GM19467 (cell line): ENCODE measurements at regions not wholly inside any gene's neighbourhood (a gene's known extent, or its start where the extent isn't known, plus 50 kb on each side); places are given as distances from the start of the nearest gene placed in this dataset.

ENCODE experiments used
- ATAC-seq: cut with Tn5 transposase; IDR thresholded peaks from one replicate; pipeline ENCODE4 v1.9.1; 2021; ENCODE audit warnings: mild to moderate bottlenecking, moderate library complexity; ENCODE audit not compliant: unreplicated experiment

DNA sequence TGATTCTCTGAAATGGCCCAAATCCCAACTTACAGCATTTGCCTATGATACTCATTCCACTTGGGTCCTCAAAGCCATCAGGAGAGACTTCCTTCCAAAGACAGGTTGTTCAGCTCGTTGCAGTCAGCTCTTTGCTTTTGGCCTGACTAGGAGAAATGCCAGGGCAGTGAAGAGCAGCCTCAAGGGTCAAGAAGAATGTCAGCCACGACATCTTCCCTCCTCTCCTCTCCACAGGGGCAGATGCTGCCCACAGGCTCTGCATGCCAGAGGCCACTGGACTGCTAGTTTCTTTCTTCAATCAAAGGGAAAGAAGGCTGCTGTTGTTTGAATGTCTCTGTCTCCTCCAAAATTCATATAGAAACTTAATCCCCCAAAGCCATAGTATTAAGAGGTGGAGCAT, 201.7 kb upstream of the PFN2 start:
- ATAC-seq: no peak

DNA sequence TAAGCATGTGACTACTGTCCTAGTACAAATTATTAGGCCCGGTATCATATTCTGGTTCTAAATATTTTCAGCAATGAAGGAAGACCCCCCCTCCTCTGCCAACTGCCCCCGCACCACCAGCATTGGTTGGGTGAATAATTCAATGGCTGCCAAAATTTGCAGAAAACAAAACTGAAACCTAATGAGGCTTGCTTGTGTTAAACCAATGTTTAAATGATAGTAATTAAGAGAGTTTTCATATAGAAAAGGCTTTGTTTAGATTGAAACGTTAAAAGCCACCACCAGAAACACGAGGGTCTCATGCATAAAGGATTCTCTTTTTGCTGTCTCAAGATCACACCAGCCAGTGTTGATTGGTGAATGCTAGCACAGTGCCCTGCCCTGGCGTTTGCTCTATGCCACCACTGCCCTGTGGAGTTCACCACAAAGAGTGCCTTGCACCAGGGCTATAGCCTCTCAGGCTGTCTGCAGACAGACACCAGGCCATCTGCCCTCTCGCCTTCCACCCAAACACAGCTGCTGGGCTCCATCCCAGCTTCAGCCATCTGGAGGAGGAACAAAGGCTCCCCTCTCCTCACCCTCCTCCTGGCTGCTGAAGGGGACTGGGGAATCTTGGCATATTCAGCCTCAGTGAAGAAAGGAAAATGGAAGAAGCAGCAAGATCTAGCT, 200.3 kb upstream of the PFN2 start:
- ATAC-seq: no peak

GRCh38 chr3:150169330-150169940, 198.7 kb upstream of the PFN2 start:
- no peak for ATAC-seq

- no peak for ATAC-seq
These were observed 198.0 kb upstream of the PFN2 start for GRCh38 chr3:150168698-150169097.

DNA sequence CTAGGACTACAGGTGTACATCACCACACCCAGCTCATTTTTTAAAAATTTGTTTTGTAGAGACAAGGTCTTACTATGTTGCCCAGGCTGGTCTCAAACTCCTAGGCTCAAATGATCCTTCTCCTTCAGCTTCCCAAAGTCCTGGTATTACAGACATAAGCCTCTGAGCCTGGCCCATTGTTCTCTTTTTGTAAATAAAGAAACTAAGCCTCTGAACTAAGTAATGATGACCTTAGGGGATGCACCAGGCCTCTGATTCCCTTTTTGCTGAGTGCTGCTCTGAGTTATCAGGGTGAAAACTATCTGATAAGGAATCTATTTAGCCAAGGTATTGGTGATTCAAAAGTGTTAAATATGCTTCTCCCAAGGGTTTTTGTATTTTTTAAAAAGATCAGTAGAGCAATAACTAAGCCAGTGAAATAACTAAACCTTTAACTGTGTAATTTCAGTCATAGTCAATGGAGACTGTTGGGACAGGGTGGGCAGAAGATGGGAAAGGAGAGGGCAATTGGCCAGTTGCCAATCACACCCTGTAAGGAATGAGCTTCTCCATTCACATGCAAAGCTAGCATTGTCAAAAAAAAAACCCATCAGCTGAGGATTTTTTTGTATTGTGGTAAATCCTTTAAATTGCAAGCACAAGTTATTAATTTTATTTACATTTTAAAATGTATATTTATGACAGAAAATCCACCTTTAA, 194.8 kb upstream of the PFN2 start:
- no peak for ATAC-seq

DNA sequence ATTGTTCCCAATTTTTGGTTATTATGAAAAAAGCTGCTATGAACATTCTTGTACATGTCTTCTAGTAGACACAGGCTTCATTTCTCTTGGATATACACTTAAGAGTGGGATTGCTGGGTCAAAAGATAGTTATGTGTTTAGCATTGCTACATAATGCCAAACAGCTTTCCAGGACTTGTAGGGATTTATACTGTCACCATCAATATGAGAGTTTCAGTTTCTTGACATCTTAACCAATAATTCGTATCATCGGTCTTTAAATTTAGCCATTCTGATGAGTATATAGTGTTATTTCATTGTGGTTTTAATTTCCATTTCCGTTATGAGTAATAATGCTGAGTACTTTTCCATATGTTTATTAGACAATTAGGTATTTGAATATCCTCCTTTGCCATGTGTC, 190.3 kb upstream of the PFN2 start:
- ATAC-seq: no peak

DNA sequence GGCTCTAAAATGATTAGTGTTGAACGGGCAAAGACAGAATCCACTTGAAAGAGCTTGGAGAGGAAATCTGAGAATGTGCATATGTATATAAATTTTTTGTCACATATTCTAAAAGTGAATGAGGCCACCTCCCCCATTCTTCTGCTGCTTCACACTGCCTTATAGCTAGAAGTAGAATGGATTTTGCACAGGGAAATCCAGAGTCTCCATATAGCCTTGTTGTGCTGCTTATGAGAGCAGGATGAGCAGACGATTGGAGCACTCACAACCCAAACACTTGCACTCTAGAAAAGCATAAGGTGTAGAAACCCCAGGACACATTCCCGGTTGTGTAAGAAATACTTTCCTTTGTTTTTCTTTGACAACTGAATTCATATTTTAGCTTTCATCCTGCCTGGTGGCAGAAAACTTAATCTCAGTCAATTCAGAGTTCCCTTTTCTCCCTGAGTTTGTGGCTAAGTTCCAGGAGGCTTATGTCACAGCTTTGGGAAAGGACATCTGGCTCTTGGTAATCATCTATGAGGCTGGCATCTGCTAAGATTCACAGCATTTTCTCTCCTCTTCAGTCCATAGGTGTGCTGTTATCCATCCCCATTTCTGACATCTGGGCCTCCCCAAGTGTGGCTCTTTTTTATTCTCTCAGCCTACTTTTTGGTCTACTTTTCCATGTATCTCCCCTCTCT, 188.4 kb upstream of the PFN2 start:
- no peak for ATAC-seq

DNA sequence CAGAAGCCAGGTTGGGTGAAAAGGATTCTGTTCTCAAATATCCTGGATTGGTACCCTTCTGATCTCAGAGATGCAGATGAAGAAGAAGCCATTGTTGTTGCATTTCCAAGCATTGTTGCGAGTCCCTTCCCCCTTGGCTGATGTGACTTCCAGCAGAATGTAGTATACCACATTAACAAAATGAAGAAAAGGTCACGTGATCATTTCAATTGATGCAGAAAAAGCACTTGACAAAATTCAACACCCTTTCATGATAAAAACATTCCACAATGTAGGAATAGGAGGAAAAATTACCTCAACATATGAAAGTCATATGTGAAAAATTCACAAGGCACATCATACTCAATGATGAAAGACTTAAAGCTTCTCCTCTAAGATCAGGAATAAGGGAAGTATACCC, 181.9 kb upstream of the PFN2 start:
- no peak for ATAC-seq

- ATAC-seq: no peak
These were observed 179.9 kb upstream of the PFN2 start for GRCh38 chr3:150150633-150151032.

- ATAC-seq: no peak
These were observed 179.0 kb upstream of the PFN2 start for GRCh38 chr3:150149651-150150051.

- ATAC-seq: no peak
These were observed 177.5 kb upstream of the PFN2 start for GRCh38 chr3:150148227-150148626.

GRCh38 chr3:150147776-150148175, 177.1 kb upstream of the PFN2 start:
- no peak for ATAC-seq

DNA sequence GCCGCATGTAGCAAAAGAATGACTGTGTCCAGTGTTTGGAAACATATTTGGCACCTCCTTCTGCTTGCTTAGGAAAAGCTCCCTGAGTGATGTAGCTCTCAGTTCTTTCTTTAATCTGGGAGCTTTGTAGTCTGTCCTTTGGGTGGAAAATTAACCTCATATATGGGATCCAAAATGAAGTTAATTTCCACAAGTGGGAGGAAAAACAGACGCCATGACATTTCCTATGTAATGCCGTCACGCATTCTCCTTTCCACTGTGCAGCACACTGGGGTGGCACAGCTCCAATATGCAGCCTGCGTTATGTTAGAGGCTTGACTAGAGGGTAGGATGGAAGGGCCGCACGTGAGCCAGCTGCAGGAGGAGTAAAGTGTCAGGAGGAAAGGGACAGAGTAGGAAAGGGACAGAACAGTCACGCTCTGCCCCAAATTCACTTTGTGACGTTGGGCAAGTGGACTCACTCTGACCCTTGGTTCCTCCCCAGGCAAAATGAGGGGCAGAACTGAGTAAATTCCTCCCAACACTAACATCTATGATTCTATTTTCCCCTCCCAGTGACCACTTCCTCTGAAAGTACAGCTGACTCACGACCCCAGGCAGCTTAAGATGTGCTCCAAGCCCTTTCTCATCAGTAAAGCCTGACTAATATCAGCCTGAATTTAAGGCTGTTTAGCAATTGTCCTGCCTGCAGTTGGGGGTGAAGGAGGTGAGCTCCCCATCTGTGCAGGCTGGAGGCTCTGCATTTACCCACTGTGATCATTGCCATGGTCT, 176.5 kb upstream of the PFN2 start:
- no peak for ATAC-seq

DNA sequence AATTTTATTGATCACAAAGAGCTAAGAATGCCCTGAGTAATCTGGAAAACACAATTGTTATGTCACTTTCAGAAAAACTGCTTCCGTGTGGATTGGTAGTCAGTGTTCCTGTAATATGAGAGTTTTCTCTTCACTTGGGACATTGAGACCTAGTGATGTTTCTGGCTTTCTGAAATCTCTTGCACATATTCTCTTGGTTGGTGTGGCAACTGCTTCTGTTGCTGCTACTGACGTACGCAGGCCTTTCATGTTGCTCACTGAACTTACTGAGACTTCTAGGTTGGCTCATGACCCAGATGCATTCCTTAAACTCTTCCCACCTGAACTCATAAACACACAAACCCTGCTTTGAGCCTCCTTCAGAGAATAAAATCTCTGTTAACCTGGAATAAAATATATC, 175.0 kb upstream of the PFN2 start:
- no peak for ATAC-seq

DNA sequence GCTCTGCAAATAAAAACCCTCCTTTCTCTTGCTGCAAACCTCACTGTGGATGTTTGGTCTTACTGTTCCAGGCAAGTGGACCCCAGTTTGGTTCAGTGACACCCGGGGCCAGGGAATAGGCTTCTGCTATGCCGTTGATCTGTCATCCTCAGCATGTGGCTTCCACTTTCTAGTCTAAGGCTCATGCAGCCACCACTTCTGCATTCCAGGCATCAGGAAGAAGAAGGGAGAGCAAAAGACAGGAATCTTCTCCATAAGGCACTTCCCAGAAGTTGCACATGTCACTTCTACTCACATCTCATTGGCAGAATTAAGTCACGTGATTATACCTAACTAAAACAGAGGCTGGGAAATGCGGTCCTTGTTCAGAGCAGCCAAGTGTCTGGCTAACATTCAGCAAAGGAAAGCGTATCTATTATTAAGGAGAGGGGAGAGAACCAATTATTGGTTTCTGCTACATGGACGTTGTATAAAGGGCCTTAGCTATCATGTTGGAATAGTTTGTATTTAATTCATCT, 173.6 kb upstream of the PFN2 start:
- ATAC-seq: no peak

DNA sequence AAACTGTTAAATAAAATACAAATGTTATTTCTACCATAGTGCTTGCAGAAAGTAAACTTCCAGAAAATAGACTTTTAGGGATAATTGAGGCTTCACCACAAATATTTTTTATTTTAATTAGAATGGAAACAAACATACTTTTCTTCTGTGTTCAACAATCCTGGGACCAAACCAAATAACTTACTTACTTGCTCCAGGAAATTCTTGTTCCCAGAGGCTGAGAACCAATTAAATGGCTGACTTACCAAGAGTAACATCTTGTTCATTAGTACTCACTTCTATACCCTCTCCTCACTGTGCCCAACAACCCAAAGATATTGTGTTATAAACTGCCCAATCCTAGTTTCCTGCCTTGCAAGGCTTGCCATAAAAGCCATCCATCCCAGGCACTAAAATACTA, 172.2 kb upstream of the PFN2 start:
- no peak for ATAC-seq

GRCh38 chr3:150141790-150142326, 171.2 kb upstream of the PFN2 start:
- no peak for ATAC-seq

DNA sequence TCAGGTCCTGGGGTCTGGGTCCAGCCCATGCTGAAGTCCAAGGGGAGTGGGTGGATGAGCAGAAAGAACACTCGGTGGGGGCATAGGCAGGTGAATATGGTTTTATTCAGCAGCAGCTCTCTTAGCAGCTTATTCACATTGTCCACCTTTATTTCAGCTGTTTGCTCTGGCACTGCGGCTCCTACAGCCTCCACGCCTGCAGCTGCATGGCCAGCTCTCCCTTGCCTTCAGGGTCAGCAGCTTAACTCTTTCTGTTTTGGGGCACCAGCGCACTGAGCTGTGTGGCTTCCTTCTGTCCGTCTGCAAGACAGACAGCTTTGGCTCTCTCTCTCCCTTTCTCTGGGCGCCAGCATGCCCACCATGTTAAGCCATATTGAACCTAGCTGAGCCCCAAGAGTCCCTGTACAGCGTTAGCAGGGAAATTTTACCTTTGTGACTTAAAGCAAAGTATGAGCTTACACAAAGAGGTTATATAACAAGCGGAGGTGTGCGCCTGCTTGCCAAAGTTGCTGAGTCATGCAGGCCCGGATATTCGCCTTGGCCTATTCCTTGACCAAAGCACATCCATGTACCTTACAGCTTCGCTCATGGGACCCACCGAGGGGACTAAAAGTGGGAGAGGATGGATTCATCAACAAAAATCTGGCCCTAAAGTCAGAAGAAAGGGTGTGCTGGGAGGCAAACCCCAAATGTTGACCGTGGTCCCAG, 170.1 kb upstream of the PFN2 start:
- no peak for ATAC-seq

DNA sequence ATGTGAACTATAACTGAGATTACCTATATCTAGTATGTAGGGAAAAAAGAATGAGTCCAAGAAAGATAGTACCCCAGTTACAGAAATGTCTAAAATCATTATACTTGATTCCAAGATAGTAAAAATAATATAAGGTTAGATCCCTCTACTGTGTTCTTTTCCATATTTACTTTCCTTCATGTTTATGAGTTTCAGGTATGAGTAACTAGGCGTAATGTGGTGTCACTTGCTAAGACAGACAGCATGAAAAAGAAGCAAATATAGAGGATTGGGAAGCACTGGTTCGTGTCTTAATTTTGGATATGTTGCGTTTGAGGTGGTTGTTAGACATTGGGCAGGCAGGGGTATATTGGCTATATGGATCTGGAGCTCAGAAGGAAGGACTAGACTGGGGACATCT, 168.1 kb upstream of the PFN2 start:
- ATAC-seq: no peak

- no peak for ATAC-seq
These were observed 165.5 kb upstream of the PFN2 start for GRCh38 chr3:150136242-150136641.
